ENCODE measurements at regions not wholly inside any gene's neighbourhood (a gene's known extent, or its start where the extent isn't known, plus 50 kb on each side); places are given as distances from the start of the nearest gene placed in this dataset.

DNA sequence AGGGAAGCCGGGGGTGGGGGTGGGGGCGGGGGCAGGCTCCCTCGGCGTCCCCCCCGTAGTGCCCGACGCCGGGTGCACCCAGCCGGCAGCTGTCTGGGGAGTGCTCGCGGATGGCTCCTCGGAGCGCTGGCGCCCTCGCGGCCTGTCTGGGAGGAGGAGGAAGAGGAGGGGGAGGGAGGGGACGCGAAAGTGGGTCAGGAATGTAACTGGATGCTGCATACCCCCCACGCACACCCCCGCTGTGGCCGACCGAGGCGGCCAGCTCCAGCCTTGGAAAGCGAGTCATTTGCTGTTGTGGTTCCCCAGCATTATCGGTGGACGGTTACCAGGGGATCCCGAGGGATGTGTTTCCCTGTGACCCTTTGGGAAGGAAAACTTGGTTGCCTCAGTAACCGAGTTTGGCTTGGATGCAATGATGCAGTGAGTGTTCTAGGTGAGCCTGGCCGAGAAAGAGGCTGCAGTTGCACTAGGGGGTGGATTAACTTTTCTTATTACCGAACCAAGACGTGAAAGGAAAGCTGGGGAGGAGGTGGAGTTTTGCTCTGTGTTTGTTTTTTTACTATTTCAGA, 55.2 kb upstream of the RREB1 start:
- DNase-seq (no peak), ATAC-seq (replicated peaks) (peak; percentile 14 to 22)
- Mint-ChIP-seq H3K9me3 (no peaks in the 10 kb centered on the region), H3K4me3 (peak overlapping the region; percentile 36 to 84), H3K4me1 (peaks cover 19 to 31% of the 10 kb centered on the region in 2 donors), H3K27ac (peak overlapping the region; percentile 51), H3K27me3 (no peaks in the 10 kb centered on the region), H3K36me3 (no peaks in the 10 kb centered on the region)

DNA sequence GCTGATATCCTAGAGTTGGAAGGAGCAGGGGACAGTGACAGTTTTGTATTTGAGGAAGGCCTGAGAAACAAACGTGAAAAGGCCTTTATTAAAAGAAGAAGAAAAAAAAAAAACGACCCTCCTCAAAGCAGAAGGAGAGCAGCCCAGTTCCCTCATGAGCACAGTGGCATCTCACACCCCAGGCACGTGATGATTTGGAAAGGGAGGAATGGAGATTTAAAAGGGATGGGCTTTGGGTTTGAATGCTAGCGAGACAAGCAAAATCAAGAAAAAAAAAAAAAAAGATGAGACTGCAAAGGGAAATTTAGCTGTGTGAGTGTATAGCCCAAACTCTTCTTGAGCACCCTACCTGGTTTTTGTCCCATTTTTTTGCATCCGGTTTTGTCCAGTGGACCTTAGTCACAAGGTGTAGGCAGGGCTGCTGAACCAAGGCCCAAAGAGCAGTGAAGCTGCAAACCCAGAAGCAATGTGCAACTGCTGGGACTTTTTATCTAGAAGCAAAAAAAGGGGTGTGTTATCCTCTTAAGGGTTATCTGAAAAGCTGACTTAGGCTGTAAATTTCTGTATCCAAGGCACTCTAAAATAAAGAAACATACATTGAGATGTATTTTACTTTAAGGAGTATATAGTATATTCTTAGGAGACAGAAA, 54.5 kb upstream of the RREB1 start:
- Mint-ChIP-seq H3K36me3 (no peaks in the 10 kb centered on the region), H3K4me3 (peak overlapping the region in 1 of 2 donors; percentile 36), H3K27me3 (no peaks in the 10 kb centered on the region)

More for the DNA sequence above, 54.5 kb upstream of the RREB1 start:
- Mint-ChIP-seq H3K4me1 (peaks cover 16 to 24% of the 10 kb centered on the region in 2 donors), H3K27ac (peak overlapping the region; percentile 26), H3K9me3 (no peaks in the 10 kb centered on the region)
- no peak for DNase-seq
- ATAC-seq (replicated peaks): peak in 1 of 2 donors; percentile 20

Data from stimulated activated naive B cell treated with anti-CD40 and anti-IgM and Interleukin-4, amounts not matched to agents 10 μg/mL and 1 μg/mL and 100 μg/mL, for 72 hours (primary cell).